HEK293 (cell line): ENCODE measurements at regions not wholly inside any gene's neighbourhood (a gene's known extent, or its start where the extent isn't known, plus 50 kb on each side); places are given as distances from the start of the nearest gene placed in this dataset.
"Not testable (repeated sequence)": the region's sequence is repeated elsewhere in the genome, so short reads cannot be mapped to it uniquely, and the experiment has no call there.

Experiments
- CTCF ChIA-PET: fragments of 350-600 bp; formaldehyde crosslinking; extraction: SDS; loops from one replicate; lab custom pipeline; 2021; ENCODE audit warnings: antibody characterized with exemption; lab: Yijun Ruan, JAX
- POLR2A ChIA-PET: fragments of 300-600 bp; formaldehyde crosslinking; extraction: SDS; loops from one replicate; lab custom pipeline; 2020; ENCODE audit warnings: antibody characterized with exemption, inconsistent platforms; lab: Yijun Ruan, JAX
- H3K27ac ChIP-seq: fragments of 200-500 bp; sonication (Bioruptor generic); 2 replicates; pipeline ENCODE4 v1.5.1; 2014; ENCODE audit warnings: low read depth, low read length, control low read depth, inconsistent platforms; ENCODE audit errors: extremely low read depth
- H3K36me3 ChIP-seq, 2 experiments: fragments of 200-500 bp in 1 of 2; sonication (Bioruptor generic) in 1 of 2; 1 replicate in 1 of 2; 2 replicates in 1 of 2; pipeline ENCODE4 v1.5.1; 2014 to 2017; ENCODE audit warnings: inconsistent platforms in 2 of 2, low read length in 2 of 2; ENCODE audit not compliant: control insufficient read depth in 2 of 2, insufficient read depth in 1 of 2
- H3K4me1 ChIP-seq: fragments of 200-500 bp; sonication (Bioruptor generic); 2 replicates; pipeline ENCODE4 v1.5.1; 2014; ENCODE audit warnings: mild to moderate bottlenecking, low read length, inconsistent platforms; ENCODE audit not compliant: control insufficient read depth, insufficient read depth
- H3K4me3 ChIP-seq: 2 replicates; pipeline ENCODE4 v1.5.1; 2011; ENCODE audit warnings: low read depth, mild to moderate bottlenecking, control low read depth, low read length, moderate library complexity
- H3K9me3 ChIP-seq: fragments of 200-500 bp; sonication (Bioruptor generic); 2 replicates; pipeline ENCODE4 v1.5.1; 2014; ENCODE audit warnings: low read depth, low read length, inconsistent platforms; ENCODE audit not compliant: control insufficient read depth, insufficient read depth

- CTCF ChIA-PET, H3K4me3 ChIP-seq, H3K27ac ChIP-seq, H3K4me1 ChIP-seq, POLR2A ChIA-PET, H3K9me3 ChIP-seq: not testable (repeated sequence)
- peaks cover 0 to 29% of the 10 kb centered on the region in 2 experiments; a peak in 1 of 3 replicates for H3K36me3 ChIP-seq
Measured at GRCh38 chr12:9309749-9310148, 101.6 kb upstream of the PZP start.

- POLR2A ChIA-PET, H3K4me1 ChIP-seq, H3K9me3 ChIP-seq, H3K4me3 ChIP-seq, H3K27ac ChIP-seq, CTCF ChIA-PET: not testable (repeated sequence)
- peaks cover 0 to 36% of the 10 kb centered on the region in 2 experiments; a peak in 1 of 3 replicates for H3K36me3 ChIP-seq
Measured at GRCh38 chr12:9308745-9309144, 100.5 kb upstream of the PZP start.

- CTCF ChIA-PET, H3K4me1 ChIP-seq, H3K27ac ChIP-seq, H3K4me3 ChIP-seq, POLR2A ChIA-PET, H3K9me3 ChIP-seq: not testable (repeated sequence)
- peaks cover 0 to 34% of the 10 kb centered on the region in 2 experiments; a peak in 1 of 3 replicates for H3K36me3 ChIP-seq
Measured at GRCh38 chr12:9308163-9308562, 100.0 kb upstream of the PZP start.

GRCh38 chr12:9307255-9307654 is 99.1 kb upstream of the PZP start:
- H3K27ac ChIP-seq, H3K9me3 ChIP-seq, H3K4me1 ChIP-seq, H3K4me3 ChIP-seq, POLR2A ChIA-PET, CTCF ChIA-PET: not testable (repeated sequence)
- H3K36me3 ChIP-seq: peaks cover 0 to 34% of the 10 kb centered on the region in 2 experiments; a peak in 1 of 3 replicates

- H3K4me1 ChIP-seq, POLR2A ChIA-PET, H3K4me3 ChIP-seq, CTCF ChIA-PET, H3K27ac ChIP-seq, H3K9me3 ChIP-seq: not testable (repeated sequence)
- peaks cover 0 to 24% of the 10 kb centered on the region in 2 experiments; a peak in 1 of 3 replicates for H3K36me3 ChIP-seq
Measured at GRCh38 chr12:9306004-9306403, 97.8 kb upstream of the PZP start.

- peaks cover 0 to 21% of the 10 kb centered on the region in 2 experiments; a peak in 1 of 3 replicates for H3K36me3 ChIP-seq
- POLR2A ChIA-PET, CTCF ChIA-PET, H3K4me1 ChIP-seq, H3K4me3 ChIP-seq, H3K27ac ChIP-seq, H3K9me3 ChIP-seq: not testable (repeated sequence)
Measured at GRCh38 chr12:9304540-9304939, 96.3 kb upstream of the PZP start.

- H3K4me1 ChIP-seq, H3K4me3 ChIP-seq, H3K9me3 ChIP-seq, H3K36me3 ChIP-seq, CTCF ChIA-PET, POLR2A ChIA-PET, H3K27ac ChIP-seq: not testable (repeated sequence)
Measured at GRCh38 chr12:9295872-9296271, 87.7 kb upstream of the PZP start.

- H3K9me3 ChIP-seq, POLR2A ChIA-PET, H3K4me1 ChIP-seq, H3K27ac ChIP-seq, H3K36me3 ChIP-seq, CTCF ChIA-PET, H3K4me3 ChIP-seq: not testable (repeated sequence)
Measured at GRCh38 chr12:9294072-9294620, 86.0 kb upstream of the PZP start.

GRCh38 chr12:9293391-9293790 is 85.2 kb upstream of the PZP start:
- H3K9me3 ChIP-seq, H3K4me3 ChIP-seq, H3K4me1 ChIP-seq, H3K36me3 ChIP-seq, POLR2A ChIA-PET, CTCF ChIA-PET, H3K27ac ChIP-seq: not testable (repeated sequence)

- H3K4me1 ChIP-seq, H3K4me3 ChIP-seq, H3K9me3 ChIP-seq, H3K27ac ChIP-seq, POLR2A ChIA-PET, H3K36me3 ChIP-seq, CTCF ChIA-PET: not testable (repeated sequence)
Measured at GRCh38 chr12:9289984-9290383, 81.8 kb upstream of the PZP start.

- H3K4me3 ChIP-seq: peak overlapping the region; percentile 45; the same call in 1 of the 2 replicates
- CTCF ChIA-PET, H3K27ac ChIP-seq, POLR2A ChIA-PET, H3K36me3 ChIP-seq, H3K9me3 ChIP-seq, H3K4me1 ChIP-seq: not testable (repeated sequence)
Measured at GRCh38 chr12:9284724-9285123, 76.5 kb upstream of the PZP start.
